OCI-M1 (cell line): ENCODE measurements at regions not wholly inside any gene's neighbourhood (a gene's known extent, or its start where the extent isn't known, plus 50 kb on each side); places are given as distances from the start of the nearest gene placed in this dataset.

Experiments used
- DNase-seq: peaks from one replicate; lab custom pipeline; 2025; lab: John Stamatoyannopoulos, UW

DNA sequence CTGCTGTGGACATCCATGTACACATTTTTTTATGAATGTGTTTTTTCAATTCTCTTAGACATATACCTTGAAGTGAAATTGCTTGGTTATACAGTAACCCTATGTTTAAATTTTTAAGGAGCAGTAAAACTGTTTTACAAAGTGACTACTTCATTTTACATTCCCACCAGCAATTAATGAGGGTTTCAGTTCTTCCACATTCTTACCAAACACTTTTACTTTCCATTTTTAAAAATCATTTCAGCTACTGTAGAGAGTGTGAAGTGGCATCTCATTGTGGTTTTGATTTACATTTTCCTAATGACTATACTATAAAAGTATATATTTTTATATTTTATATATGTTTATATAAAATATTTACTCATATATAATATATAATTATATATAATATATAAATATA lies 1221.5 kb downstream of the PLA2G4A start:
- no peak for DNase-seq

DNA sequence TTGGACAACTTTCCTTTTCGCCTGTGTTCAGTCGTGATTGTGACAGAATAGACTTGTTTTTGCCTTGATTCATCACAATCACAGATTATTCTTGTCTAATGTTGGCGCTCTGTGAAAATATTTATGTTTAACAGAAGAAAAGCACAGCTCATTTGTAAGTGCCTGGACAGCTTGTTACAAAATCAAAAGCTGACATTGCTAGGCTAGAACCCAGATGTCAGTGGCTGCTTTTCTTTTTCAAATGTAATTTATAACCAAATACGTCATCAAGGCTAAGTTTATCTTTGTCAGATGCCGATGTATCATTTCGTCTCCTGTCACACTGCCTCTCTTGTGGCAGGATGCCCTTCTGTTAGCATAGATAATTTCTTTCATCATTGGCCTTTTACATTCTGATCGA lies 1227.3 kb downstream of the PLA2G4A start:
- peak; percentile 73 for DNase-seq

- DNase-seq, result no peak
Measured at GRCh38 chr1:188058801-188059200, 1230.1 kb downstream of the PLA2G4A start.

- DNase-seq, result no peak
Measured at GRCh38 chr1:188061881-188062280, 1233.1 kb downstream of the PLA2G4A start.

- DNase-seq, result no peak
Measured at GRCh38 chr1:188062456-188062855, 1233.7 kb downstream of the PLA2G4A start.

DNA sequence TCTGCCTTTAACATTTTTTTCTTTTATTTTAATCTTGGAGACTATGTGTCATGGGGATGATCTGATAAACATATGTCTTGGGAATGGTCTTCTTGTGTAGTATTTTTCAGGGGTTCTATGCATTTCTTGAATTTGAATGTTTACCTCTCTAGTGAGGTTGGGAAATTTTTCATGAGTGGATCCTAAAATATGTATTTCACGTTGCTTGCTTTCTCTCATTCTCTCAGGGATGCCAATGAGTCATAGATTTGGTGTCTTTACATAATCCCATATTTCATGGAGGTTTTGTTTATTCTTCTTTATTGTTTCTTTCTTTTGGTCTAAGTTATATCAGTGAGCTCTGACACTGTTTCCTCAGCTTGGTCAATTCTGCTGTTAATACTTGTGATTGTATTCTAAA lies 1237.2 kb downstream of the PLA2G4A start:
- DNase-seq, result no peak

DNA sequence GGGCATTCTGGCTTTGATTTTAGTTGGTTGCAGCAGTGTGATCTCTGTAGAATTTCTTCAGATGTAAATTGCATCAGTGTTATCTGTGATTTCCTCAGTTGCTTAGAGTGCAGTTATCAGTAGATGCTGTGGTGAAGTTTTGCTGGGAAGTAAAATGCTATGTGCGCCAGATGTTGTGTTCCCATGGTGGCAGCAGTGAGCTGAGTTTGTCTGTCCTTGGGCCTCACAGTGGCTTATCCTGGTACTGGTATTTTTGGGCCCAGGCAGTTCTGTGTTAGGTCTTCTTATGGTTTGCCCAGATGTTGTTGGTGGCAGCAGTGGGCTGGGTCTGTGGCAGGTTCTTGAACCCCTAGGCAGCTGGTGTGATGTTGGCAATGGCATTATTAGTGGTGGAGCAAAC lies 1242.1 kb downstream of the PLA2G4A start:
- DNase-seq, result peak; percentile 46

DNA sequence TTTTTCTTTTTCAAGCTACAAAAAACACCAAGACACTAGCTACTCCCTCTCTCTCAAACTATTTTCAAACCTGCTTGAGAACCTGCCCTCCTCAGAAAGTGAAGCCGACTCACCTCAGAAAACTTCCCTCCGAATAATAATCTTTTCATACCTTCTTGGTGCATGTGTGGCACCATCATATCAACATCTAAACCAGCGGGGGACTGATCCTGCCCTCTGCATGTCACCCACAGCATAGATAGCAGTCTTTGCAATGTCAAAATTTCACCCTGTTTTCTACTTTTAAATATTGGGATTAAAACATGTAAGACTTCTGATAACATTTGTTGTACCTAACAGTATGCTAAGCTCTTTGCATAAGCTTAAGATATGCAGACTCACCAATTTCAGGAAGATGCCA lies 1260.3 kb downstream of the PLA2G4A start:
- DNase-seq, result no peak

- peak; percentile 68 for DNase-seq
Measured at GRCh38 chr1:188089461-188089860, 1260.7 kb downstream of the PLA2G4A start.

GRCh38 chr1:188096521-188096920 lies 1267.8 kb downstream of the PLA2G4A start:
- DNase-seq, result no peak

DNA sequence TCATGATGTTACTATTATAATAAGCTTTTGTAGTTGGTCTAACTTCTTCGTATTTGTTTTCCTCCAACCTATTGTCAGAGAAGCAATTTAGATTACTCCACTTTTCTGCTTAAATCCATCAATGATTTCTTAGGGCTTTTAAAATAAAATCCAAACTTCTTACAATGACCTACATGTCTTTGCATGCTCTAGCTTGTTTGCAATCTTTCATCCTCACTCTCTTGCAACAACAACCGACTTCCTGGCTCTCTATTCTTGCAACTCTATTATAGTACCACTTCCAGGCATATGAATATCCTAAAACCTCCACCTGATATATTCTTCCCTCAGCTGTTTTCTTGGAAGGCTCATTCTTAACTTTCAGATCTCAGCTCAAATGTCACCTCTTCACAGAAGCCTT lies 1288.7 kb downstream of the PLA2G4A start:
- no peak for DNase-seq

- DNase-seq, result no peak
Measured at GRCh38 chr1:188122646-188123045, 1293.9 kb downstream of the PLA2G4A start.

- no peak for DNase-seq
Measured at GRCh38 chr1:188127507-188127906, 1298.8 kb downstream of the PLA2G4A start.

DNA sequence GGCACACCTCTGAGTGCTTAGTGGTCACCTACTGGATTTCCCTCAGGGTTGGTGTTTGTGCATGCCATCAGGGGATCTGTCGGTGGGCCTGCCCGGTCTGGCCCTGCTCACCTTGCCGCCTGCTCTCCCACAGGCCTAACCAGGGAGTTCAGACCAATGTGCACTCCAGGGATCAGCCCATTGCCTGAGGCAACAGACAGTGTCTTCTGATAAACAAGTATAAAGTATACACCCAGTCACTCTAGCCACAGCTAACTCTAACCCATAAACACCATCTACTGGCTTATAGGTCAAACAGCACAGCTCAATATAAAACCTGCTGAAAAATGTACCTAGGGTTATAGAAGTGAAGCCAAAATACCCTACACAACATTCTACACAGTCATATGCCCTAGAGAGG lies 1300.0 kb downstream of the PLA2G4A start:
- peak; percentile 69 for DNase-seq

GRCh38 chr1:188129856-188130838 lies 1301.4 kb downstream of the PLA2G4A start:
- DNase-seq, result no peak

- DNase-seq, result no peak
Measured at GRCh38 chr1:188137221-188137620, 1308.5 kb downstream of the PLA2G4A start.

GRCh38 chr1:188140958-188141357 lies 1312.2 kb downstream of the PLA2G4A start:
- DNase-seq, result no peak

- DNase-seq, result no peak
Measured at GRCh38 chr1:188154196-188154595, 1325.4 kb downstream of the PLA2G4A start.

DNA sequence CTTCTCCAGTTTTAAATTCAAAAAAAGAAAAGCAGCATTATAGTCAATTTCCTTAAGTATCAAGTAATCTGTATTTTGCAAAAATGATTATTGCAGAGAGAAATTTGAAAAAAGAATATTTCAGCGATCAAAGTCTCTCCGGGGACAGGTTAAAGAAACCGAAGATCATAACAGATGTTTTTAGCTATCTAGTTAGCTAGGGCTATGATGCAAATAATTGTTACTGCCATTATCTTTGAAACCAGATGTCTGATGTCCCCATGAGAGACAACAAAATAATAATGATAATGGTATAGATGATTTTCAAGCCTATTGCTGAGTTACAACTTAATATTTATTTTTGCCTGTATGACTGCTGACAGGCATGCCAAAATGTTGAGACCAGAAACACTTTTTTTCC lies 1326.0 kb downstream of the PLA2G4A start:
- peak; percentile 22 for DNase-seq

DNA sequence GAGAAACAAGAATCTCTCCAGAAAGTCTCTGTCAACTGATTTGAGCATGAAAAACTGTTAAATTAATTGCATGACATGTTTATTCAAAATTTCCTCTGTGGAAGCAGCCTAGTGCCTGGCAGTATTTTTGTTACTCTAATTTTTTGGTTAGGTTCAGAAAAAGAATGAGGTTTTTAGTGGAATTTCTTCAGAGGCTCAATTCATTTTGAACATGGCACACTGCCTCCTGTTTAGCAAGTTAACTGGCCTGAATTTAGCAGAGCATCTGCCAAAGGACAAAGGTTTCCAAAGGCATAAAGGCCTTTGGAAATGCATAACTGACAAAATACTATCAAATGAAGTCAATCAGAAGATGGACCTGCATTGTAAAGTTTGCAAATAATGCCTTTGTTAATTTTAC lies 1326.5 kb downstream of the PLA2G4A start:
- DNase-seq, result no peak

DNA sequence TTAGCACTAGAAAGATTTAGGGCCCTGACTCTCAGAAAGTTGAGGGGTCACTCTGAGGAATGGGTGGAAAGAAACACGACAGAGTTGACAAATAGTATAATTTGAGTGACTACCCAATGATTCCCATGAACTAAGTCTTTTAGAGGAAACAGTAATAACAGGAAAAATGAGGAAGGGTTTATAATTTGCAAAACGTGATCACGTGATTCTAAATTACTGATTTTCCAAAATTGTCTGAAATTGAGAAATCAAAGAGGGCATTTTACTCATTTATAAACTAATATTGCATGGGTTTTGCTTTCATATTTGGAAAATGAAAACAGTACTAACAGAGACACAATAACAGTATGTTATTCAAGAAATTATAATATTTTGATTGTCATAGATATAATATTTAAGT lies 1335.7 kb downstream of the PLA2G4A start:
- no peak for DNase-seq

GRCh38 chr1:188166654-188167053 lies 1337.9 kb downstream of the PLA2G4A start:
- no peak for DNase-seq

DNA sequence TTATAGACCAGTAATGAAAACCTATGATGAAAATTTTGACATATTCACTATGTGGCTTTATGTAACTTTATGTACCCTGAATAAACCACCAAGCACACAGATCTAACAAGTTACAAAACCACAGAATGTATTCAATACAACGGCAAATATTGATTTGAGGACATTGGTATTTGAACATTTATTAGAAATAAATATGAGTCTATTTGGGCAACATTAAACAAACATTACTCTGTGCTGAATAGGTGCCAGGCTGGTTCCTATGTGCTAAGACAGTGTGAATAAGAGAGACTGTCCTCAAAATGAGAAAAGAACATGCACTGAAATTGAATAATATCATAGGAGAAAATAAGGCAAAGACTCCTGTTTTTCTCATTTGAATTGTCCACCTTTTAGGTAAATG lies 1341.2 kb downstream of the PLA2G4A start:
- DNase-seq, result no peak

DNA sequence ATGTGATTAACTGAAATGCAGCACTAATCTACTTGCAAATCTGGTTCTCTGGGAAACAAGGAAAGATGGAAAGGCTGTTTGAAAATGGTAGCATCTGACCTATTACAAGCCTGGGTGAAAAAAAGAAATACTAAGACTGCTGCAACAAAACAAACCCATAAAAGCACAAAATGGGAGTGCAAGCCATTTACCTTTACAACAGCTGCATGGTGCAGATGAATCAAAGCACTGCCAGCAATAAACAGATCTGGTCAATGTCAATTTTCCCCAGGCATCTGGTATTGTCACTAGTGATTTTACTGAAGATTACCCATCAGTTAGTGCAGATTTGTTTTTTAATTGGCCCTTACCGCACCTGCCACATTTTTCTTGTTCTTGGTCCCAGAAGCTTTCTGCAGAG lies 1341.7 kb downstream of the PLA2G4A start:
- no peak for DNase-seq
